Skeletal muscle satellite cell (primary cell): ENCODE measurements at regions not wholly inside any gene's neighbourhood (a gene's known extent, or its start where the extent isn't known, plus 50 kb on each side); places are given as distances from the start of the nearest gene placed in this dataset.

ENCODE experiments used
- H3K27me3 ChIP-seq: 2 replicates; pipeline ENCODE4 v1.7.0; 2013; ENCODE audit warnings: low read length; ENCODE audit not compliant: control insufficient read depth, insufficient read depth
- H3K36me3 ChIP-seq: 2 replicates; pipeline ENCODE4 v1.7.0; 2013; ENCODE audit warnings: mild to moderate bottlenecking, control low read depth, low read length; ENCODE audit not compliant: insufficient read depth
- H3K4me1 ChIP-seq: 2 replicates; pipeline ENCODE4 v1.7.0; 2013; ENCODE audit warnings: low read length; ENCODE audit not compliant: control insufficient read depth, insufficient read depth
- H3K4me2 ChIP-seq: 2 replicates; pipeline ENCODE4 v1.7.0; 2013; ENCODE audit warnings: mild to moderate bottlenecking, low read length
- H3K4me3 ChIP-seq: 2 replicates; pipeline ENCODE4 v1.7.0; 2013; ENCODE audit warnings: low read length
- H3K9ac ChIP-seq: 2 replicates; pipeline ENCODE4 v1.7.0; 2013; ENCODE audit warnings: mild to moderate bottlenecking, low read depth, low read length, moderate library complexity
- H3K9me3 ChIP-seq: replicated peaks from 2 replicates; pipeline ENCODE4 v1.7.0; 2013; ENCODE audit warnings: mild to moderate bottlenecking, control low read depth, low read length

DNA sequence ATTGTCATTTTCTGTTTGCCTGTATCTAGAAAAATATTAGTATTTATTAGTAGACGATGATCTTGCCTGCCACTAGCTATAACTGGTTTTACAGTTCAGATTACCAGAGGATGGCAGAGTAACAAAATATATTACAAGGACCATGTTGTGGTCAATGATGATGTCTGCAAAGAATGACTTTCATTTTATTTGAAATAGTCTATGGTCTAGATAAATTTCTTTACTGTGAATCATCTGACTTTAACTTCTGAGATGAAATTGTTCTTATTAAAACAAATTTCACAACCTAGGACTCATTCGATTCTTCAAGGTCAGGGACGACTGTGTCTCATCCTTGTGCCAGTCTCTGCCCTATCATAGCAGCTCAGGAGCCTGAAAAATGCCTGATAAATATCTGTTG, 637.8 kb upstream of the KLF12 start:
- H3K4me3 ChIP-seq = no peak overlapping the region
- peak overlapping the region; percentile 70 for H3K9ac ChIP-seq
- H3K9me3 ChIP-seq = no peaks in the 10 kb centered on the region
- H3K36me3 ChIP-seq = no peaks in the 10 kb centered on the region
- peaks cover 68% of the 10 kb centered on the region for H3K4me1 ChIP-seq
- peak overlapping the region; percentile 55 for H3K4me2 ChIP-seq
- no peaks in the 10 kb centered on the region for H3K27me3 ChIP-seq

DNA sequence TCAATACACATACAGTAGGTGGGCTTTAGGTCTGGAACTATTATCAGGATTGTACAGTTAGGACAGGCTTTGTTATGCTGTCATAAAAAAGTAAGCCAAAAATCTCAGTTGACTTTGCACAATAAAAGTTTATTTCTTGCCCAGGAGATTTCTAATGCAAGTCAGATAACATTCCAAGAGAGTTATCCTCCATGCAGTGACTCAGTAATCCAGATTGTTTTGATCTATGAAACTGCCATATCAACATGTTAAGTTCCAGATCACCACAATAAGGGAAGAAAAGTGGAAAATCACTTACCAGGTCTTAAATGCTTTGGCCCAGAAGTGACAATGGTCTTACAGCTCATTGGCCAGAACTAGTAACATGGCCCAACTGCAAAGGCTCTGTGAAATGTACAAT, 636.2 kb upstream of the KLF12 start:
- Histone ChIP-seq H3K4me2 (peak overlapping the region; percentile 12), H3K36me3 (no peaks in the 10 kb centered on the region), H3K4me1 (peaks cover 68% of the 10 kb centered on the region), H3K9ac (peak overlapping the region; percentile 34), H3K4me3 (no peak overlapping the region), H3K9me3 (no peaks in the 10 kb centered on the region), H3K27me3 (no peaks in the 10 kb centered on the region)

DNA sequence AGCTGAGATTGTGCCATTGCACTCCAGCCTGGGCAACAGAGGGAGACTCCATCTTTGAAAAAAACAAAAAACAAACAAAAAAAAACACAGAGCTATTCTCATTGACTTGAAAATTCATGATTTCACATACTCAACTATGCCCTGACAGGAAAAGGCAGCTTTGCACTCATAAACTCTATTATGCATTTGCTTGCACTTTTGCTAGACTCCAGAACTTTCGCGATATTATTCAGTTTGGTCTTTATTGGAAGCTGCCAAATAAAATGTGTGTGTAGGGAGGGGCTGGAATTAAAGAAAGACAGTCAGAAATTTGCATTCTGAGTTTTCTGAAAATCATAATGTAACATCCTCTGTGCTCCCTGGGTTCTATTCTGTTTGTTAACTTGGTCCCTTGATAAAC, 635.1 kb upstream of the KLF12 start:
- H3K9ac ChIP-seq = no peak overlapping the region
- no peak overlapping the region for H3K4me2 ChIP-seq
- peaks cover 62% of the 10 kb centered on the region for H3K4me1 ChIP-seq
- no peaks in the 10 kb centered on the region for H3K27me3 ChIP-seq
- no peak overlapping the region for H3K4me3 ChIP-seq
- H3K9me3 ChIP-seq = no peaks in the 10 kb centered on the region
- no peaks in the 10 kb centered on the region for H3K36me3 ChIP-seq

GRCh38 chr13:74768521-74769085, 634.4 kb upstream of the KLF12 start:
- Histone ChIP-seq H3K9me3 (no peaks in the 10 kb centered on the region), H3K4me3 (no peak overlapping the region), H3K27me3 (no peaks in the 10 kb centered on the region), H3K4me2 (no peak overlapping the region), H3K9ac (no peak overlapping the region), H3K36me3 (no peaks in the 10 kb centered on the region), H3K4me1 (peaks cover 56% of the 10 kb centered on the region)

DNA sequence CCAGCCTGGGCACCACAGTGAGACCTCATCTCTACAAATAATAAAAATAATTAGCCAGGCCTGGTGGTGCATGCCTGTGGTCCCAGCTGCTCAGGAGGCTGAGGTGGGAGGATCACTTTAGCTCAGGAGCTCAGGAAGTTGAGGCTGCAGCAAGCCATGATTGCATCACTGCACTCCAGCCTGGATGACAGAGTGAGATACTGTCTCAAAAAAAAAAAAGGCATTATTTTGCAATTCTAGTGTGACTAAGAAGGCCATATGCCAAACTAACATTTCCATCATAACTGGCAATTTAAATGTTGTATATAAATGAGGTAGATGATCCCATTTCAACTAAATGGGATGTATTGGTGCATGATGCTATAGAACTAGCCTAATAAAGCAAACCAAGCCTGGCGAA, 632.8 kb upstream of the KLF12 start:
- no peaks in the 10 kb centered on the region for H3K27me3 ChIP-seq
- H3K4me3 ChIP-seq = no peak overlapping the region
- H3K9me3 ChIP-seq = no peaks in the 10 kb centered on the region
- H3K4me1 ChIP-seq = peaks cover 42% of the 10 kb centered on the region
- H3K9ac ChIP-seq = no peak overlapping the region
- H3K36me3 ChIP-seq = no peaks in the 10 kb centered on the region
- no peak overlapping the region for H3K4me2 ChIP-seq

GRCh38 chr13:74765955-74766354, 631.8 kb upstream of the KLF12 start:
- Histone ChIP-seq H3K9ac (no peak overlapping the region), H3K9me3 (no peaks in the 10 kb centered on the region), H3K4me2 (no peak overlapping the region), H3K27me3 (no peaks in the 10 kb centered on the region), H3K4me3 (no peak overlapping the region), H3K36me3 (no peaks in the 10 kb centered on the region), H3K4me1 (peaks cover 33% of the 10 kb centered on the region)

- no peaks in the 10 kb centered on the region for H3K9me3 ChIP-seq
- no peaks in the 10 kb centered on the region for H3K4me1 ChIP-seq
- H3K4me2 ChIP-seq = no peak overlapping the region
- H3K9ac ChIP-seq = no peak overlapping the region
- no peaks in the 10 kb centered on the region for H3K36me3 ChIP-seq
- no peak overlapping the region for H3K4me3 ChIP-seq
- no peaks in the 10 kb centered on the region for H3K27me3 ChIP-seq
Measured at GRCh38 chr13:74761801-74762757, 627.9 kb upstream of the KLF12 start.

DNA sequence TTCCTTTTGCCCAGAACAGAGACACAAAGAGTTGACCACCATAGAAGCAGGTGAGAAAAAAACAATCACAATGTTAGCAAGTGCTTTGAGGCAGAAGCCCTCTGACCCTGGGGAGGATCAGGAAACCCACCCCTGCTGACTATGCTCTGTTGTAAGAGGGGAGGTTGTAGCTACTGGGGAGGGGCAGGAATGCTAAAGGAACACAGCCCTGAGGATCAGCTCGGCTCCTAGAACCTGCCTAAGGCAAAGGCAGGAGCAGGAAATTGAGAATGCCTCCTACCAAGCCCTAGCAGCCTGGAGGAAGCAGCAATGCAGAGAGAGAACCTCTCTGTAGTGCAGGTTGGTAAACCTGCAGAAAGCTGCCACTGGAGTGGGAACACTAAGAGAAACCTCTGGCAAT, 624.0 kb upstream of the KLF12 start:
- no peaks in the 10 kb centered on the region for H3K9me3 ChIP-seq
- no peak overlapping the region for H3K4me2 ChIP-seq

DNA sequence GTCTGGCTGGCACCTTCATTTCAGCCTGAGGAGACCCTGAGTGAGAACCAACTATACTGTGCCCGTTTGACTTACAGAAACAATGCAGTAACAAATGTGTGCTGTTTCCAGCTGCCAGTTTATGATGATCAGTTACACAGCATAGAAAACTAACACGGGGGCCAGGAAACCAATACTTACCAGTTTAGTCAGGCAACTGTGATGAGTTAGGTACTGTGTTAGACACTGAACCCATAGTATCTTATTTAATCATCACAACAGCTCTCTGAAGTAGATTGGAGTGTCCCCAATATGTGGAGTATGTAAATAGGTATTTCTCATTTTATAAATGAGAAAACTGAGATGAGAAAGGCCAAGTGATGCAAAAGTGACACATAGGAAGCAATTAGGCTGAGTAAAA, 620.9 kb upstream of the KLF12 start:
- Histone ChIP-seq H3K9ac (no peak overlapping the region), H3K27me3 (no peaks in the 10 kb centered on the region), H3K36me3 (no peaks in the 10 kb centered on the region), H3K9me3 (no peaks in the 10 kb centered on the region), H3K4me2 (no peak overlapping the region), H3K4me3 (no peak overlapping the region), H3K4me1 (no peaks in the 10 kb centered on the region)

More for the DNA sequence above, 624.0 kb upstream of the KLF12 start:
- no peaks in the 10 kb centered on the region for H3K4me1 ChIP-seq
- H3K36me3 ChIP-seq = no peaks in the 10 kb centered on the region
- H3K9ac ChIP-seq = no peak overlapping the region
- H3K27me3 ChIP-seq = no peaks in the 10 kb centered on the region
- H3K4me3 ChIP-seq = no peak overlapping the region

DNA sequence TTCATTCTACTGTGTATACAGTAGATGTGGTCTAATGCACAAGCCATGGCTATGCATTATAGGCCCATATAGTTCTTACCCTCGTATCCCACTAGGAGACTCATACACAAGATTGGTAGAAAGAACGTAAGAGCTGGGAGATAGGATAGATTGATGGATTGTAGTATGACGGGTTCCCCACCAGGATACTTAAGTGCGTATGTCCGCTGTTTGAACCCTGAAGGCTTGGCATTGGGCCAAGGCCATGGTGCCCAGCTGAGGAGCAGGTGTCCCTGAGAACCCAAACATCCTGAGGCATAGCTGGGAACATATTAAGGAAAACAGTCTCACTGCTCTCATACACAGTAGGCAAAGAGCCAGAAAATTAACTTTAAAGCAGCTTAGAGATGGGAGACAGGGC, 617.5 kb upstream of the KLF12 start:
- Histone ChIP-seq H3K36me3 (no peaks in the 10 kb centered on the region), H3K9ac (no peak overlapping the region), H3K27me3 (no peaks in the 10 kb centered on the region), H3K9me3 (no peaks in the 10 kb centered on the region), H3K4me3 (no peak overlapping the region), H3K4me1 (peaks cover 5% of the 10 kb centered on the region), H3K4me2 (no peak overlapping the region)

DNA sequence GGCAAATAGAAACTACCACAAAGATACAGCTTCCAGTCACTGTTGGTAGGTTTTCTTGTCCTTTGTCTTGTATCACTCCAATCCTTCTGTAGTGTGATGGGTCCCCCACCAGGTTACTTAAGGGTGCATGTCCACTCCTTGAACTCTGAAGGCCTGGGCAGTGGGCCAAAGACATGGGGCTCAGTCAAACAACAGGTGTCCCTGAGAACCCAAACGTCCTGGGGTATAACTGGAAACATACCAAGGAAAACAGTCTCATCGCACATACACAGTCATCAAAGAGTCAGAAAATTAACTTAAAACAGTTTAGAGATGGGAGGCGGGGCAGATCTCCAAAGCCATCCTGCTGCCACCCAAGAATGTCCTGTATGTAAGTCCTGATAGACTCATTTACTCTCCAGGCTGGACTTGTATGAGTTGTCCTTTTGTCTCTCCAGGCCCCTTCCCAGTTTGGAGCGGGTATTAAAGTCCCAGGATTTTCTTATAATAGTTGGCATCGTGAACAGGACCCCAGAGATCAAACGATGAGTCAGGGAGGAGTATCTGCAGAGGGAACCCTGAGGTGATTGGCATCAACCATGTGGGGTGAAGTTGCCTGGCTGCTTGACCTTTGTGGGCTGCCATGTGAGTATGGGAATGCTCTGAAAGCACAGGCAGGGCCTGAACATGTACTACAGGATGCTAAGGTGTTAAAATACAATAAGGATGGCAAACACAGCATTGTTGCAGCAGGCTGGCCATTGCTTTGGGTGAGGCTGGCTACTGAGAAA, 613.2 kb upstream of the KLF12 start:
- Histone ChIP-seq H3K9me3 (no peaks in the 10 kb centered on the region), H3K4me2 (no peak overlapping the region), H3K27me3 (no peaks in the 10 kb centered on the region), H3K4me3 (no peak overlapping the region), H3K36me3 (no peaks in the 10 kb centered on the region), H3K4me1 (peaks cover 5% of the 10 kb centered on the region), H3K9ac (no peak overlapping the region)
